ENCODE measurements at regions not wholly inside any gene's neighbourhood (a gene's known extent, or its start where the extent isn't known, plus 50 kb on each side); places are given as distances from the start of the nearest gene placed in this dataset.

DNA sequence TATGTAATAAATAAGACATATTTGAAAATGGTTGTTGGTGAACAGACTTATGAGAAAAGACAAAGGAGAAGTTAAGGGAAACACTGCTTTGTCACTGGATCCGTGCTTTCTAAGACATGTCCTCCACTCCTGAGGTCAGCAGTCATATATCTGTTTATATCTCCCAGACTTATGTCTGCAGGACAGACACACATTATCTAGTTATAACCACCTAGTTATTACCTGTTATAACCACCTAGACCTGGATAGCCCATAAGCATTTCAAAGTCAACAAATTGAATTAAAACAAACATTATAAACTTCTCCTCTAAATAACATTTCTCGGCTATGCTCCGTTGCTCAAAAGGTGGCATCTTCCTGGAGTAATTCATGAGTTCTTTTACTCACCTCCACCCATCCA, 96.4 kb downstream of the SPRY2 start:
- no peak overlapping the region for H3K4me3 Mint-ChIP-seq
- H3K27ac Mint-ChIP-seq: no peak overlapping the region
- no peaks in the 10 kb centered on the region for H3K9me3 Mint-ChIP-seq
- no peak for DNase-seq (ENCODE audit: low spot score in 2 of 2, unreplicated experiment in 2 of 2)
- no peaks in the 10 kb centered on the region for H3K27me3 Mint-ChIP-seq (ENCODE audit: low read depth)
- H3K4me1 Mint-ChIP-seq: peaks cover 8% of the 10 kb centered on the region
- TF ChIP-seq, protein P1, sequence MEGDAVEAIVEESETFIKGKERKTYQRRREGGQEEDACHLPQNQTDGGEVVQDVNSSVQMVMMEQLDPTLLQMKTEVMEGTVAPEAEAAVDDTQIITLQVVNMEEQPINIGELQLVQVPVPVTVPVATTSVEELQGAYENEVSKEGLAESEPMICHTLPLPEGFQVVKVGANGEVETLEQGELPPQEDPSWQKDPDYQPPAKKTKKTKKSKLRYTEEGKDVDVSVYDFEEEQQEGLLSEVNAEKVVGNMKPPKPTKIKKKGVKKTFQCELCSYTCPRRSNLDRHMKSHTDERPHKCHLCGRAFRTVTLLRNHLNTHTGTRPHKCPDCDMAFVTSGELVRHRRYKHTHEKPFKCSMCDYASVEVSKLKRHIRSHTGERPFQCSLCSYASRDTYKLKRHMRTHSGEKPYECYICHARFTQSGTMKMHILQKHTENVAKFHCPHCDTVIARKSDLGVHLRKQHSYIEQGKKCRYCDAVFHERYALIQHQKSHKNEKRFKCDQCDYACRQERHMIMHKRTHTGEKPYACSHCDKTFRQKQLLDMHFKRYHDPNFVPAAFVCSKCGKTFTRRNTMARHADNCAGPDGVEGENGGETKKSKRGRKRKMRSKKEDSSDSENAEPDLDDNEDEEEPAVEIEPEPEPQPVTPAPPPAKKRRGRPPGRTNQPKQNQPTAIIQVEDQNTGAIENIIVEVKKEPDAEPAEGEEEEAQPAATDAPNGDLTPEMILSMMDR (IDR thresholded peaks at IDR 0.05; ENCODE audit: unreplicated experiment): no peak
- no peaks in the 10 kb centered on the region for H3K36me3 Mint-ChIP-seq

DNA sequence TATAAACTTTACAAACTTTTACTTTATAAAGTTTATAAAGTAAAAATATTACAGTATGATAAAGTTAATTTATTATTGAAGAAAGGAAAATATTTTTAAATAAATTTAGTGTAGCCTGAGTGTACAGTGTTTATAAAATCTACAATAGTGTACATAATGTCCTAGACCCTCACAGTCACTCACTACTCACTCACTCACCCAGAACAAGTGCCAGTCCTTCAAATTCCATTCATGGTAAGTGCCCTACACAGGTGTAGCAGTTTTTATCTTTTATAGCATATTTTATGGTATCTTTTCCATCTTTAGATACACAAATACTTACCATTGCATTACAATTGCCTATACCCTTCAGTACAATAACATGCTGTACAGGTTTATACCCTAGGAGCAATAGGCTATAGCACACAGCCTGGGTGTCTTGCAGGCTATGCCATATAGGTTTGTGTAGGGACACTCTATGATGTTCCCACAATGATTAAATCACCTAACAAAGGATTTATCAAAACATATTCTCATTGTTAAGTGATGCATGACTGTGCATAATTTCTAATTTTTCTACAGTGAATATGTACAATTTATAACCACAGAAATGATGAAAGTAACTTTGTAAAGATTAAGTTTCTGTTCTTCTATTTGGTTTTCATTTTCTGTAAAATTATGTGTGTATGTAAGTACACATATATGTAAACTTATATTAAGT, 98.0 kb downstream of the SPRY2 start:
- no peak overlapping the region for H3K27ac Mint-ChIP-seq
- H3K4me1 Mint-ChIP-seq: peaks cover 14% of the 10 kb centered on the region

DNA sequence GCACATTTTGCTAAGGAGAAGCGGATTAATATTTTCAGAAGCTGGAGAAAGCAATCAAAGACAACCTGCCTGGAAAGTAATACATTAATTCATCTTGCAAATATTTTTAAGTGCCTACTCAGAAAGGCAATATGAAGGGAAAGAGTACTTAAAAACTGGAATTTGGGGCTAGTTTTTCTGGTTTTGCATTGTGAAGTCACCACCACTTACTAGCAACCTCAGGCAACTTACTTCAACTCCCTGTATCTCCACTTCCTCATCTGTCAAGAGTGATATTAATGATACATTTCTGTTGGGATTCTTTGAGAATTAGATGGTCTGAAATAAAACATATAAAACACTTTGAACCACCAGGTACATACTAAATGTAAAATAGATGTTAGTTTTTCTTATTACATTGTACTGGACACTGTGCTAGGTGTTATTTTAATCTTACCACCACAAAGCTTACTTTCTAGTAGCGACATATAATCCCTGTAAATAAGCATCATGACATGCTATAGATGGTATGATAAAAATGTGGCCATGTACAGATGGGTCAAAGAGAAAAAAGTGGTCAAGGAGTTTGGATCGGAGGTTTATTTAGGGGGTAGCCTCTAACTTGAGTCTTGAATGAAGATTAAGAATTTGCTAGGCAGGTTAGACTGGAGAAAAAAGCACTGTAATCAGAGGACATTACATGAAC, 101.2 kb downstream of the SPRY2 start:
- H3K36me3 Mint-ChIP-seq: no peaks in the 10 kb centered on the region
- no peak for DNase-seq (ENCODE audit: low spot score in 2 of 2, unreplicated experiment in 2 of 2)

More for the DNA sequence above, 98.0 kb downstream of the SPRY2 start:
- H3K27me3 Mint-ChIP-seq (ENCODE audit: low read depth): no peaks in the 10 kb centered on the region
- H3K4me3 Mint-ChIP-seq: no peak overlapping the region
- no peaks in the 10 kb centered on the region for H3K9me3 Mint-ChIP-seq
- no peaks in the 10 kb centered on the region for H3K36me3 Mint-ChIP-seq
- TF ChIP-seq, protein P1 (IDR thresholded peaks at IDR 0.05; ENCODE audit: unreplicated experiment): no peak
- no peak for DNase-seq (ENCODE audit: low spot score in 2 of 2, unreplicated experiment in 2 of 2)

DNA sequence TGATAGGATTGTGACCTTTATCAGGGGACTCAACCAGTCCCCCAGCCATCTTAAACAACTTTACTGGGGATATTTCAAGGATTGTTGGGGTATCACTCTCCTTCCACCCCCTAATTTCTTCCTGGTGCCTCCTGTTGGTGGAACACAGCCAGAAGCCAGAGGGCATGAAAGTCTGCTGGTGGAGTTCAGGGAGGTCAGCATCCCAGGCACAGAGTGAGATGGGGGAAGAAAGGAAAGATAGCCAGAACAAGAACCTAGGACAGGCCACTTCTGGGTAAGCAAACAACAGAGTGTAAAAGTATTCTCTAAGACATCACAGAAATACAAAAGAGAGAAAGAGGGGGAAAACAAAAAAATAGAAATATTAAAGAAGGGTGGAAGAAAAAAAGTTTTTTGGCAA, 101.8 kb downstream of the SPRY2 start:
- no peaks in the 10 kb centered on the region for H3K36me3 Mint-ChIP-seq
- no peak for DNase-seq (ENCODE audit: low spot score in 2 of 2, unreplicated experiment in 2 of 2)
- H3K4me1 Mint-ChIP-seq: peaks cover 25% of the 10 kb centered on the region
- no peaks in the 10 kb centered on the region for H3K9me3 Mint-ChIP-seq
- peak overlapping the region; percentile 4 for H3K27ac Mint-ChIP-seq
- no peaks in the 10 kb centered on the region for H3K27me3 Mint-ChIP-seq (ENCODE audit: low read depth)
- no peak overlapping the region for H3K4me3 Mint-ChIP-seq
- TF ChIP-seq, protein P1 (IDR thresholded peaks at IDR 0.05; ENCODE audit: unreplicated experiment): no peak

More for the DNA sequence above, 101.2 kb downstream of the SPRY2 start:
- Mint-ChIP-seq H3K4me3 (no peak overlapping the region), H3K27ac (peak overlapping the region; percentile 4), H3K9me3 (no peaks in the 10 kb centered on the region), H3K27me3 (ENCODE audit: low read depth) (no peaks in the 10 kb centered on the region), H3K4me1 (peaks cover 25% of the 10 kb centered on the region)
- TF ChIP-seq, protein P1 (IDR thresholded peaks at IDR 0.05; ENCODE audit: unreplicated experiment): no peak

DNA sequence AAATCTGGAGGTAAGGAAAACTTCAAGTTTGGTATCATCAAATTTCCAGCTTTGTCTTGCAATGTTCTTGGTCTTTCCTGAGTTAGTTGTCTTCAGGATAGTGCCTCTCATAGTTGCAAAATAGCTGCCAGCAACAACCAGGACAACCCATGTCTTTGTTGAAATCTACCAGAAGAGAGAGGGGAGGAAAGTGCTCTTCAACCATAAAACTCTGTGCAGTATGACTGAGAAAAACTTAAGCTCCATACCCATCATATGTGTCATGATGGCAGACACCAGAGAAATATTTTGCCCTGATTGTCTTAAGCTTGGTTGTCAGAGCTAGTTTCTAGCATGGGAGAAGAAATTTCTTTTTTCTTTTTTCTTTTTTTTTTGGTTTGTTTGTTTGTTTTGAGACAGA, 103.3 kb downstream of the SPRY2 start:
- Mint-ChIP-seq H3K27me3 (ENCODE audit: low read depth) (no peaks in the 10 kb centered on the region), H3K9me3 (no peaks in the 10 kb centered on the region), H3K4me1 (peaks cover 25% of the 10 kb centered on the region), H3K4me3 (no peak overlapping the region), H3K27ac (peak overlapping the region; percentile 59), H3K36me3 (no peaks in the 10 kb centered on the region)
- TF ChIP-seq, protein P1 (IDR thresholded peaks at IDR 0.05; ENCODE audit: unreplicated experiment): no peak
- no peak for DNase-seq (ENCODE audit: low spot score in 2 of 2, unreplicated experiment in 2 of 2)
